ENCODE measurements at regions not wholly inside any gene's neighbourhood (a gene's known extent, or its start where the extent isn't known, plus 50 kb on each side); places are given as distances from the start of the nearest gene placed in this dataset.

GRCh38 chr5:133853646-133854365 is 114.6 kb downstream of the C5orf15 start:
- no peak for DNase-seq

- DNase-seq: no peak
Observed at GRCh38 chr5:133851521-133851920, 116.9 kb downstream of the C5orf15 start.

GRCh38 chr5:133850811-133851210 is 117.6 kb downstream of the C5orf15 start:
- no peak for DNase-seq

GRCh38 chr5:133849116-133849515 is 119.3 kb downstream of the C5orf15 start:
- DNase-seq: no peak

- DNase-seq: no peak
Observed at GRCh38 chr5:133848341-133848811, 120.0 kb downstream of the C5orf15 start.

- no peak for DNase-seq
Observed at GRCh38 chr5:133847886-133848285, 120.5 kb downstream of the C5orf15 start.

GRCh38 chr5:133847301-133847700 is 121.1 kb downstream of the C5orf15 start:
- no peak for DNase-seq

GRCh38 chr5:133846478-133847226 is 121.8 kb downstream of the C5orf15 start:
- DNase-seq: no peak

GRCh38 chr5:133845271-133845670 is 123.2 kb downstream of the C5orf15 start:
- DNase-seq: no peak

GRCh38 chr5:133844836-133845235 is 123.6 kb downstream of the C5orf15 start:
- DNase-seq: no peak

GRCh38 chr5:133843911-133844310 is 124.5 kb downstream of the C5orf15 start:
- DNase-seq: no peak

GRCh38 chr5:133842846-133843611 is 125.4 kb downstream of the C5orf15 start:
- no peak for DNase-seq

- no peak for DNase-seq
Observed at GRCh38 chr5:133841831-133842750, 126.3 kb downstream of the C5orf15 start.

- DNase-seq: no peak
Observed at GRCh38 chr5:133840168-133840567, 128.3 kb downstream of the C5orf15 start.

- DNase-seq: no peak
Observed at GRCh38 chr5:133839721-133840120, 128.7 kb downstream of the C5orf15 start.

GRCh38 chr5:133839090-133839489 is 129.3 kb downstream of the C5orf15 start:
- no peak for DNase-seq

- DNase-seq: no peak
Observed at GRCh38 chr5:133838286-133838685, 130.1 kb downstream of the C5orf15 start.

- no peak for DNase-seq
Observed at GRCh38 chr5:133831491-133832224, 136.8 kb downstream of the C5orf15 start.

GRCh38 chr5:133830911-133831310 is 137.5 kb downstream of the C5orf15 start:
- no peak for DNase-seq

- DNase-seq: no peak
Observed at GRCh38 chr5:133830281-133830680, 138.1 kb downstream of the C5orf15 start.

GRCh38 chr5:133829786-133830185 is 138.6 kb downstream of the C5orf15 start:
- no peak for DNase-seq

Data from right kidney (tissue), 1 donor.